ENCODE measurements at regions not wholly inside any gene's neighbourhood (a gene's known extent, or its start where the extent isn't known, plus 50 kb on each side); places are given as distances from the start of the nearest gene placed in this dataset.

DNA sequence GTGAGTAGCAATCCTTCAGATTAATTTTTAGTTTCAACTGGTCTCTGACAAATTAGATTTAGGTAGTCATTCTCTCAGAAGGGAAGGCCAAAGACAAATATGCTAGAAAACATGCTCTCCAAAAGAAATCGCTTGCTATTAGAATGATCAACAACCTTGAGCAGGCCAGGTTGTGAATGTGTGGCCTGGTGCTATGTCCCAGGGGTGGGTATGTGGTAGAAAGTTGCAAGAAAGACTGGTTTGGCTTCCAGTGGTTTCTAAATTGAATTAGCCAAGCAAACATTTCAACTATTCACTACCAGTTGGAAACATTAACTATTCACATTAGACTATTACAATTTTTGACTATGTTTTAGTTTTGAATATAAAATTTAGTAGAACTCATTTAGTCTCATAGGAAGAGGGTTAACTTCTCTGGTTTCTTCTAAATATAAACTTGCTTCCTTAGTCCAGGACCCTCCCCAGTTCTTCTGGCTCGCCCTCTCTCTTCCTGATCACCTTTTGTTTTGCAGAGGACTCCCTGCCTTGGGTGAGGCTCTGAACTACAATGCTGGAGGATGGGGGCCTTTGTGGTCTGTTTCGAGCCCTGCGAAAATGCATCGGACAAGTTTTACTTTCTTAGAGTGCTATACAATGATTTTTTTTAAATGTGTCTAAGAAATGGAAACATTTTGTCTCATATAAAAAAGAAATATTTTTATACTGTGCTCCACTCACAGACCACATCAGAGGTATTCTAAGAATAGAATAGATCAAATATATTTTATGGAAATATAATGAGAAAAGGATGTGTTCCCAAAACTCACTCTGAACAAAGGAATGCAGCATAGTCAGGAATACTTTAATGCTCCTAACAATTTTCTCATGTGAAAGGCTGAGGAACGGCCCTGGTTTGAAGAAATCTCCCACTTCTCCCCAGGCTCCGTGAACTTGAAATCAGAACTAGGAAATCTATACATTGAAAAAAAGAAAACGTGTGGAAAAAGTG, 375.0 kb upstream of the ZEB2 start:
- H4K91ac ChIP-seq (ENCODE audit: insufficient read length, low read depth, low read length) = no peak overlapping the region
- no CpG with 5 or more reads among the region's 8 CpGs for WGBS (ENCODE audit: extremely low coverage, insufficient read length, low lambda C conversion rate)
- TF ChIP-seq, protein P1, sequence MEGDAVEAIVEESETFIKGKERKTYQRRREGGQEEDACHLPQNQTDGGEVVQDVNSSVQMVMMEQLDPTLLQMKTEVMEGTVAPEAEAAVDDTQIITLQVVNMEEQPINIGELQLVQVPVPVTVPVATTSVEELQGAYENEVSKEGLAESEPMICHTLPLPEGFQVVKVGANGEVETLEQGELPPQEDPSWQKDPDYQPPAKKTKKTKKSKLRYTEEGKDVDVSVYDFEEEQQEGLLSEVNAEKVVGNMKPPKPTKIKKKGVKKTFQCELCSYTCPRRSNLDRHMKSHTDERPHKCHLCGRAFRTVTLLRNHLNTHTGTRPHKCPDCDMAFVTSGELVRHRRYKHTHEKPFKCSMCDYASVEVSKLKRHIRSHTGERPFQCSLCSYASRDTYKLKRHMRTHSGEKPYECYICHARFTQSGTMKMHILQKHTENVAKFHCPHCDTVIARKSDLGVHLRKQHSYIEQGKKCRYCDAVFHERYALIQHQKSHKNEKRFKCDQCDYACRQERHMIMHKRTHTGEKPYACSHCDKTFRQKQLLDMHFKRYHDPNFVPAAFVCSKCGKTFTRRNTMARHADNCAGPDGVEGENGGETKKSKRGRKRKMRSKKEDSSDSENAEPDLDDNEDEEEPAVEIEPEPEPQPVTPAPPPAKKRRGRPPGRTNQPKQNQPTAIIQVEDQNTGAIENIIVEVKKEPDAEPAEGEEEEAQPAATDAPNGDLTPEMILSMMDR (conservative IDR thresholded peaks at IDR 0.05) = no peak
- no peak overlapping the region for H4K5ac ChIP-seq (ENCODE audit: insufficient read length, low read depth, low read length)
- no peak overlapping the region for H2BK5ac ChIP-seq (ENCODE audit: insufficient read length, low read length)
- DNase-seq = peak; percentile 56
- H3K4me1 Mint-ChIP-seq = peaks cover 24 to 26% of the 10 kb centered on the region in 2 experiments
- peak overlapping the region; percentile 80 to 93 (median 88); a peak in 6 of 7 replicates for H3K27ac Mint-ChIP-seq
- no peak overlapping the region for H2BK15ac ChIP-seq (ENCODE audit: low read depth, low read length)
- H3K18ac ChIP-seq (ENCODE audit: insufficient read length, low read depth, low read length) = no peak overlapping the region
- H3K79me2 ChIP-seq (ENCODE audit: insufficient read depth, low read length) = no peaks in the 10 kb centered on the region
- H2BK120ac ChIP-seq (ENCODE audit: low read depth, low read length, poor library complexity, severe bottlenecking) = no peak overlapping the region
- peak overlapping the region; percentile 75 for H2BK20ac ChIP-seq (ENCODE audit: low read depth, low read length, poor library complexity, severe bottlenecking)
- H2BK12ac ChIP-seq (ENCODE audit: insufficient read length, low read depth, low read length) = no peak overlapping the region
- H3K27ac ChIP-seq (ENCODE audit: insufficient read length, low read depth, low read length) = no peak overlapping the region
- H3K4me1 ChIP-seq (ENCODE audit: insufficient read depth, low read length) = peaks cover 6% of the 10 kb centered on the region
- H3K79me1 ChIP-seq (ENCODE audit: insufficient read depth, low read depth, low read length, poor library complexity, severe bottlenecking) = no peaks in the 10 kb centered on the region
- no peak overlapping the region for H3T11ph ChIP-seq (ENCODE audit: low read length)
- H3K23ac ChIP-seq (ENCODE audit: insufficient read length, low read depth, low read length) = no peak overlapping the region
- H3K4ac ChIP-seq (ENCODE audit: low read depth, low read length) = no peak overlapping the region
- H2AFZ ChIP-seq (ENCODE audit: low read length) = no peak overlapping the region
- no peak overlapping the region for H4K8ac ChIP-seq (replicated peaks; ENCODE audit: insufficient read length, low read depth, low read length)
- H3K14ac ChIP-seq (ENCODE audit: insufficient read depth, low read length) = no peak overlapping the region
- no peaks in the 10 kb centered on the region for H3K27me3 ChIP-seq (ENCODE audit: insufficient read depth, low read length)
- H3K27me3 Mint-ChIP-seq (ENCODE audit: low read depth) = no peaks in the 10 kb centered on the region
- peak overlapping the region; percentile 14 to 50; a peak in 3 of 5 replicates for H3K4me3 Mint-ChIP-seq
- no peaks in the 10 kb centered on the region for H3K9me3 ChIP-seq (ENCODE audit: control insufficient read depth, low read depth, low read length)
- H3K23me2 ChIP-seq (ENCODE audit: insufficient read length, low read depth, low read length, poor library complexity, severe bottlenecking) = no peaks in the 10 kb centered on the region
- H3K9ac ChIP-seq (ENCODE audit: extremely low read depth, insufficient read length, low read length) = no peak overlapping the region
- no peak overlapping the region for H3K56ac ChIP-seq (ENCODE audit: insufficient read length, low read depth, low read length)
- no peaks in the 10 kb centered on the region for H4K20me1 ChIP-seq (ENCODE audit: control insufficient read depth, insufficient read depth, insufficient read length)
- H3K4me2 ChIP-seq (ENCODE audit: insufficient read depth, insufficient read length, low read length) = peak overlapping the region; percentile 12
- no peak overlapping the region for H2AK5ac ChIP-seq (ENCODE audit: insufficient read length, low read length)
- H3K36me3 Mint-ChIP-seq (ENCODE audit: insufficient read depth in 1 of 3, low read depth in 3 of 3) = no peaks in the 10 kb centered on the region
- H3K9me3 Mint-ChIP-seq = peaks cover under 1 to 2% of the 10 kb centered on the region in 2 experiments; a peak in 2 of 5 replicates
